Activated CD4-positive, alpha-beta memory T cell treated with anti-CD3 and anti-CD28 coated beads for 36 hours (primary cell): ENCODE measurements at regions not wholly inside any gene's neighbourhood (a gene's known extent, or its start where the extent isn't known, plus 50 kb on each side); places are given as distances from the start of the nearest gene placed in this dataset.
"Not testable (repeated sequence)": the region's sequence is repeated elsewhere in the genome, so short reads cannot be mapped to it uniquely, and the experiment has no call there.

Experiments used
- CTCF ChIA-PET: fragments of 350-600 bp; sonication (Branson Sonifier 250); formaldehyde crosslinking; loops from one replicate; lab custom pipeline; 2021; ENCODE audit warnings: antibody characterized with exemption, inconsistent platforms; lab: Charles Lee
- POLR2A ChIA-PET: fragments of 350-600 bp; sonication (Branson Sonifier 250); formaldehyde crosslinking; loops from one replicate; lab custom pipeline; 2021; ENCODE audit warnings: antibody characterized with exemption; lab: Charles Lee
- DNase-seq: peaks from one replicate; pipeline ENCODE4 v3.0.0-alpha.2; 2020
- H3K27ac Mint-ChIP-seq: one replicate; pipeline ENCODE4 v1.8.0; 2021; ENCODE audit warnings: mixed read lengths
- H3K27me3 Mint-ChIP-seq: one replicate; pipeline ENCODE4 v1.8.0; 2021; ENCODE audit warnings: mixed read lengths
- H3K36me3 Mint-ChIP-seq: one replicate; pipeline ENCODE4 v1.8.0; 2021; ENCODE audit warnings: mixed read lengths
- H3K4me1 Mint-ChIP-seq: one replicate; pipeline ENCODE4 v1.8.0; 2021; ENCODE audit warnings: low read depth, mixed read lengths
- H3K4me3 Mint-ChIP-seq: one replicate; pipeline ENCODE4 v1.8.0; 2021; ENCODE audit warnings: mild to moderate bottlenecking, mixed read lengths
- H3K9me3 Mint-ChIP-seq: one replicate; pipeline ENCODE4 v1.8.0; 2021; ENCODE audit warnings: mixed read lengths
- intact Hi-C: fragments of 100-400 bp; cut with micrococcal nuclease; formaldehyde crosslinking; loops from one replicate; pipeline ENCODE4 v1.15.1; 2023

GRCh38 chr10:23608926-23609325 is 170.1 kb downstream of the OTUD1 start:
- CTCF ChIA-PET: interaction anchor here (0.8 kb wide), 1 partner anchor 721 kb away, joined by 3 read pairs; no protein-coding TSS in a partner anchor
- no peaks in the 10 kb centered on the region for H3K9me3 Mint-ChIP-seq
- no peaks in the 10 kb centered on the region for H3K4me1 Mint-ChIP-seq
- DNase-seq: no peak
- POLR2A ChIA-PET: no interaction called here
- intact Hi-C loops: no loop called here
- no peaks in the 10 kb centered on the region for H3K27me3 Mint-ChIP-seq
- no peak overlapping the region for H3K27ac Mint-ChIP-seq
- H3K36me3 Mint-ChIP-seq: no peaks in the 10 kb centered on the region
- no peak overlapping the region for H3K4me3 Mint-ChIP-seq

- no peak overlapping the region for H3K4me3 Mint-ChIP-seq
- H3K9me3 Mint-ChIP-seq: no peaks in the 10 kb centered on the region
- H3K27me3 Mint-ChIP-seq: no peaks in the 10 kb centered on the region
- H3K36me3 Mint-ChIP-seq: no peaks in the 10 kb centered on the region
- ChIA-PET POLR2A (no interaction called here), CTCF (no interaction called here)
- DNase-seq: no peak
- no peak overlapping the region for H3K27ac Mint-ChIP-seq
- H3K4me1 Mint-ChIP-seq: no peaks in the 10 kb centered on the region
- intact Hi-C loops: no loop called here
These were observed 171.9 kb downstream of the OTUD1 start for GRCh38 chr10:23610626-23611307.

- H3K4me3 Mint-ChIP-seq: no peak overlapping the region
- intact Hi-C loops: no loop called here
- ChIA-PET POLR2A (no interaction called here), CTCF (interaction anchor here (0.6 kb wide), 1 partner anchor 192 kb away, joined by 3 read pairs; no protein-coding TSS in a partner anchor)
- no peaks in the 10 kb centered on the region for H3K9me3 Mint-ChIP-seq
- H3K4me1 Mint-ChIP-seq: no peaks in the 10 kb centered on the region
- H3K27ac Mint-ChIP-seq: no peak overlapping the region
- no peak for DNase-seq
- H3K36me3 Mint-ChIP-seq: no peaks in the 10 kb centered on the region
- H3K27me3 Mint-ChIP-seq: no peaks in the 10 kb centered on the region
These were observed 172.6 kb downstream of the OTUD1 start for GRCh38 chr10:23611308-23612029.

- Mint-ChIP-seq H3K4me1 (no peaks in the 10 kb centered on the region), H3K27ac (no peak overlapping the region), H3K36me3 (no peaks in the 10 kb centered on the region), H3K4me3 (no peak overlapping the region), H3K27me3 (no peaks in the 10 kb centered on the region), H3K9me3 (no peaks in the 10 kb centered on the region)
- ChIA-PET POLR2A (no interaction called here), CTCF (no interaction called here)
- DNase-seq: no peak
- intact Hi-C loops: no loop called here
These were observed 175.0 kb downstream of the OTUD1 start for GRCh38 chr10:23613900-23614299.

- no peaks in the 10 kb centered on the region for H3K27me3 Mint-ChIP-seq
- DNase-seq: no peak
- H3K4me1 Mint-ChIP-seq: no peaks in the 10 kb centered on the region
- CTCF ChIA-PET: no interaction called here
- intact Hi-C loops: no loop called here
- H3K4me3 Mint-ChIP-seq: no peak overlapping the region
- no peaks in the 10 kb centered on the region for H3K36me3 Mint-ChIP-seq
- H3K27ac Mint-ChIP-seq: no peak overlapping the region
- H3K9me3 Mint-ChIP-seq: no peaks in the 10 kb centered on the region
- POLR2A ChIA-PET: no interaction called here
These were observed 175.6 kb downstream of the OTUD1 start for GRCh38 chr10:23614483-23614882.

GRCh38 chr10:23630376-23630775 is 191.5 kb downstream of the OTUD1 start:
- DNase-seq: no peak
- Mint-ChIP-seq H3K27me3 (peaks cover 2% of the 10 kb centered on the region), H3K36me3 (no peaks in the 10 kb centered on the region), H3K9me3 (peaks cover 12% of the 10 kb centered on the region), H3K4me3 (no peak overlapping the region), H3K27ac (no peak overlapping the region), H3K4me1 (no peaks in the 10 kb centered on the region)
- intact Hi-C loops: no loop called here
- POLR2A ChIA-PET: interaction anchor here (1.0 kb wide), 1 partner anchor 27 kb away, joined by 3 read pairs; no protein-coding TSS in a partner anchor
- CTCF ChIA-PET: no interaction called here

GRCh38 chr10:23630885-23631284 is 192.0 kb downstream of the OTUD1 start:
- Mint-ChIP-seq H3K36me3 (no peaks in the 10 kb centered on the region), H3K9me3 (peaks cover 12% of the 10 kb centered on the region), H3K4me1 (no peaks in the 10 kb centered on the region), H3K27ac (no peak overlapping the region), H3K4me3 (no peak overlapping the region), H3K27me3 (peaks cover 2% of the 10 kb centered on the region)
- POLR2A ChIA-PET: interaction anchor here (1.0 kb wide), 1 partner anchor 26 kb away, joined by 3 read pairs; no protein-coding TSS in a partner anchor
- intact Hi-C loops: no loop called here
- CTCF ChIA-PET: no interaction called here
- no peak for DNase-seq

GRCh38 chr10:23643111-23643780 is 204.4 kb downstream of the OTUD1 start:
- CTCF ChIA-PET: no interaction called here
- peaks cover 9% of the 10 kb centered on the region for H3K27me3 Mint-ChIP-seq
- no peak for DNase-seq
- H3K4me3 Mint-ChIP-seq: no peak overlapping the region
- no peaks in the 10 kb centered on the region for H3K36me3 Mint-ChIP-seq
- H3K4me1 Mint-ChIP-seq: no peaks in the 10 kb centered on the region
- intact Hi-C loops: no loop called here
- no peaks in the 10 kb centered on the region for H3K9me3 Mint-ChIP-seq
- POLR2A ChIA-PET: no interaction called here
- no peak overlapping the region for H3K27ac Mint-ChIP-seq

- intact Hi-C loops: no loop called here
- Mint-ChIP-seq H3K27ac (no peak overlapping the region), H3K36me3 (no peaks in the 10 kb centered on the region), H3K4me3 (no peak overlapping the region), H3K9me3 (no peaks in the 10 kb centered on the region), H3K27me3 (peaks cover 7% of the 10 kb centered on the region), H3K4me1 (no peaks in the 10 kb centered on the region)
- ChIA-PET POLR2A (no interaction called here), CTCF (no interaction called here)
- DNase-seq: no peak
These were observed 209.7 kb downstream of the OTUD1 start for GRCh38 chr10:23648618-23649017.

- POLR2A ChIA-PET: interaction anchor here (1.2 kb wide), 1 partner anchor 26 kb away, joined by 3 read pairs; no protein-coding TSS in a partner anchor
- no peaks in the 10 kb centered on the region for H3K9me3 Mint-ChIP-seq
- no peaks in the 10 kb centered on the region for H3K36me3 Mint-ChIP-seq
- H3K4me3 Mint-ChIP-seq: no peak overlapping the region
- intact Hi-C loops: no loop called here
- H3K27me3 Mint-ChIP-seq: peaks cover 10% of the 10 kb centered on the region
- no peak for DNase-seq
- CTCF ChIA-PET: interaction anchor here (0.6 to 2.5 kb wide), 2 partner anchors 50 to 342 kb away, joined by 3 to 7 read pairs; no protein-coding TSS in a partner anchor
- no peaks in the 10 kb centered on the region for H3K4me1 Mint-ChIP-seq
- no peak overlapping the region for H3K27ac Mint-ChIP-seq
These were observed 217.9 kb downstream of the OTUD1 start for GRCh38 chr10:23656735-23657134.

- Mint-ChIP-seq H3K27ac (no peak overlapping the region), H3K4me3 (no peak overlapping the region), H3K36me3 (no peaks in the 10 kb centered on the region), H3K27me3 (peaks cover 9% of the 10 kb centered on the region), H3K4me1 (no peaks in the 10 kb centered on the region), H3K9me3 (no peaks in the 10 kb centered on the region)
- intact Hi-C loops: no loop called here
- CTCF ChIA-PET: interaction anchor here (2.5 kb wide), 1 partner anchor 343 kb away, joined by 7 read pairs; no protein-coding TSS in a partner anchor
- POLR2A ChIA-PET: interaction anchor here (1.2 kb wide), 1 partner anchor 27 kb away, joined by 3 read pairs; no protein-coding TSS in a partner anchor
- no peak for DNase-seq
These were observed 218.8 kb downstream of the OTUD1 start for GRCh38 chr10:23657677-23658076.

GRCh38 chr10:23671866-23672265 is 233.0 kb downstream of the OTUD1 start:
- CTCF ChIA-PET, H3K4me1 Mint-ChIP-seq, H3K4me3 Mint-ChIP-seq, intact Hi-C loops, H3K27me3 Mint-ChIP-seq, H3K9me3 Mint-ChIP-seq, H3K36me3 Mint-ChIP-seq, DNase-seq, POLR2A ChIA-PET, H3K27ac Mint-ChIP-seq: not testable (repeated sequence)
